ENCODE measurements at regions not wholly inside any gene's neighbourhood (a gene's known extent, or its start where the extent isn't known, plus 50 kb on each side); places are given as distances from the start of the nearest gene placed in this dataset.

GRCh38 chr5:104702212-104702611, 1139.6 kb upstream of the NUDT12 start:
- no peaks in the 10 kb centered on the region for H3K4me1 ChIP-seq (ENCODE audit: control insufficient read depth in 2 of 2, insufficient read depth in 2 of 2, low read length in 2 of 2)
- H3K9ac ChIP-seq (ENCODE audit: low read depth in 1 of 2, low read length in 2 of 2), result no peak overlapping the region
- H3K9me3 ChIP-seq (ENCODE audit: control insufficient read depth in 2 of 2, low read length in 2 of 2), result peaks cover 9 to 11% of the 10 kb centered on the region in 2 donors
- H3K27ac ChIP-seq (ENCODE audit: low read depth in 2 of 2, low read length in 2 of 2), result no peak overlapping the region
- H3K27me3 ChIP-seq (ENCODE audit: control insufficient read depth in 2 of 2, insufficient read depth in 2 of 2, low read length in 2 of 2), result no peaks in the 10 kb centered on the region
- H3K4me3 ChIP-seq (ENCODE audit: low read length in 2 of 2), result no peak overlapping the region
- no peaks in the 10 kb centered on the region for H3K36me3 ChIP-seq (ENCODE audit: control insufficient read depth in 2 of 2, insufficient read depth in 2 of 2, low read length in 2 of 2)

DNA sequence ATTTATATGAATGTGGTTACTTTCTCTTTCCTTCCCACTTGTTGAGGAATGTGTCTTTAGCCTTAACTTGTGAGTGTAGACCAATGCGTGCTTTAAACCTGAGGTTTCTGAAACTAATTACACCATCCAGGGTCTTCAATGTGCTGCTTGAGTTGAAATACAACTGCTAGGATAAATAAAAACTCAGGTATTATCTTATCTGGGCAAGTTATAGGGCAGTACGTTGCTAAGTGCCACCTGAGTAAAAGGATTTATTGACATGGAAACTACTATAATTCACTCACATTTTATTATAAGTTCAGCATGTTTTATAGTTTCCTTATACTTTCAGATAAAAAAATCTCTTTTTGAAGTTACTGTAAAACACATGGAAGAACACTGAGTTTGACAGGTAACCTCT, 1136.8 kb upstream of the NUDT12 start:
- Histone ChIP-seq H3K27me3 (ENCODE audit: control insufficient read depth in 2 of 2, insufficient read depth in 2 of 2, low read length in 2 of 2) (no peaks in the 10 kb centered on the region), H3K36me3 (ENCODE audit: control insufficient read depth in 2 of 2, insufficient read depth in 2 of 2, low read length in 2 of 2) (no peaks in the 10 kb centered on the region), H3K4me3 (ENCODE audit: low read length in 2 of 2) (no peak overlapping the region), H3K9ac (ENCODE audit: low read depth in 1 of 2, low read length in 2 of 2) (no peak overlapping the region), H3K9me3 (ENCODE audit: control insufficient read depth in 2 of 2, low read length in 2 of 2) (peaks cover 9 to 11% of the 10 kb centered on the region in 2 donors), H3K4me1 (ENCODE audit: control insufficient read depth in 2 of 2, insufficient read depth in 2 of 2, low read length in 2 of 2) (no peaks in the 10 kb centered on the region), H3K27ac (ENCODE audit: low read depth in 2 of 2, low read length in 2 of 2) (no peak overlapping the region)

DNA sequence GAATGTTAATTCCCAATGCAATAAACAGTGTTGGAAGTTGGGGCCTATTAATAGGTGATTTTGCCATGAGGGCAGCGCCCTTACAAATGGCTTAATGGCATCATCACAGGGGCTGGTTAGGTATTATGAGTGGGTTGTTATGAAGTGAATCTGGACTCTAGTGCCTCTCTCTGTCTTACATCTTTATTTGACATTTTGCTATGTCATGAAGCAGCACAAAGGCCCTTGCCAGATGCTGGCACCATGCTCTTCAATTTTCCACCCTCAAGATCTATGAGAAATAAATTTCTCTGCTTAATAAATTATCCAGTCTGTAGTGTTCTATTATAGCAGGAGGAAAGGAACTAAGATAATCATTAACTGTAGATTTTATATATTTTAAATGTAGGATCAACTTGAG, 1098.7 kb upstream of the NUDT12 start:
- Histone ChIP-seq H3K27ac (ENCODE audit: low read depth in 2 of 2, low read length in 2 of 2) (no peak overlapping the region), H3K9ac (ENCODE audit: low read depth in 1 of 2, low read length in 2 of 2) (no peak overlapping the region), H3K27me3 (ENCODE audit: control insufficient read depth in 2 of 2, insufficient read depth in 2 of 2, low read length in 2 of 2) (no peaks in the 10 kb centered on the region), H3K4me3 (ENCODE audit: low read length in 2 of 2) (no peak overlapping the region), H3K4me1 (ENCODE audit: control insufficient read depth in 2 of 2, insufficient read depth in 2 of 2, low read length in 2 of 2) (no peaks in the 10 kb centered on the region), H3K36me3 (ENCODE audit: control insufficient read depth in 2 of 2, insufficient read depth in 2 of 2, low read length in 2 of 2) (no peaks in the 10 kb centered on the region), H3K9me3 (ENCODE audit: control insufficient read depth in 2 of 2, low read length in 2 of 2) (no peaks in the 10 kb centered on the region)

GRCh38 chr5:104659497-104659896, 1096.9 kb upstream of the NUDT12 start:
- Histone ChIP-seq H3K4me1 (ENCODE audit: control insufficient read depth in 2 of 2, insufficient read depth in 2 of 2, low read length in 2 of 2) (no peaks in the 10 kb centered on the region), H3K27ac (ENCODE audit: low read depth in 2 of 2, low read length in 2 of 2) (no peak overlapping the region), H3K9ac (ENCODE audit: low read depth in 1 of 2, low read length in 2 of 2) (no peak overlapping the region), H3K36me3 (ENCODE audit: control insufficient read depth in 2 of 2, insufficient read depth in 2 of 2, low read length in 2 of 2) (no peaks in the 10 kb centered on the region), H3K9me3 (ENCODE audit: control insufficient read depth in 2 of 2, low read length in 2 of 2) (no peaks in the 10 kb centered on the region), H3K4me3 (ENCODE audit: low read length in 2 of 2) (no peak overlapping the region), H3K27me3 (ENCODE audit: control insufficient read depth in 2 of 2, insufficient read depth in 2 of 2, low read length in 2 of 2) (no peaks in the 10 kb centered on the region)

GRCh38 chr5:104652271-104652861, 1089.8 kb upstream of the NUDT12 start:
- Histone ChIP-seq H3K27me3 (ENCODE audit: control insufficient read depth in 2 of 2, insufficient read depth in 2 of 2, low read length in 2 of 2) (no peaks in the 10 kb centered on the region), H3K9me3 (ENCODE audit: control insufficient read depth in 2 of 2, low read length in 2 of 2) (no peaks in the 10 kb centered on the region), H3K4me1 (ENCODE audit: control insufficient read depth in 2 of 2, insufficient read depth in 2 of 2, low read length in 2 of 2) (no peaks in the 10 kb centered on the region), H3K4me3 (ENCODE audit: low read length in 2 of 2) (no peak overlapping the region), H3K36me3 (ENCODE audit: control insufficient read depth in 2 of 2, insufficient read depth in 2 of 2, low read length in 2 of 2) (no peaks in the 10 kb centered on the region), H3K27ac (ENCODE audit: low read depth in 2 of 2, low read length in 2 of 2) (no peak overlapping the region), H3K9ac (ENCODE audit: low read depth in 1 of 2, low read length in 2 of 2) (no peak overlapping the region)

DNA sequence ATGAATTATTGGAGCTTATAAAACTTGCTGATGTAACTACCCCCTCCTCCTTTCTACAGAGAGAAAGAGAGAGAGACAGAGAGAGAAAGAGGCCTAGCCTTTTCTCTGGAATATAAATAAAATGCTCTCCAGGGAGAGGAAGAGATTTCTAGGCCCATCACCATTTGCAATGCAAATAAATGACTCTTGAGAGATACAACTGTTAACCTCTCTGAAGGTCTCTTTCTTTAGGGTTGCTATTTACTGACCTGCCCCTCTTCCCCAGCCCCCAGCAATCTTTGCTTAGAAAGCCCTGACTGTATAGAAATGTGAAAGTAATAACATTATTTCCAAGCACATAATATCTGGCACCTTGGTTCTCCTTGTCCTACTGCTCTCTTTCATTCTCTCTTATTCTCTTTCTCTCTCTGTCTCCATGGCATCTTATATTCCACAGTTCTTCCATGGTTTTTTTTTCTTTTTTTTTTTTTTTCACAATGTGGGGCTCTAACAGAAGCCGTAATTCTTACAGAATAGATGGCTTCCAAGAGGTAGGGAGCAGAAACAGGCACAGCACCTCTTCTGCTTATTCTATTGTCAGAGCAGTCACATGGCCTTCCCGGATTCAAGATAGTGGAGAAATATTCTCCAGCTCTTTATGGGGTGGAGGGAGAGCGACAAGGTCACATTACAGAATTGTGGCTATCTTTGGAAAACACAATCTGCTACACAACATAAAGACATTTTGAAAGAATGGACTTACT, 1087.9 kb upstream of the NUDT12 start:
- Histone ChIP-seq H3K27me3 (ENCODE audit: control insufficient read depth in 2 of 2, insufficient read depth in 2 of 2, low read length in 2 of 2) (no peaks in the 10 kb centered on the region), H3K4me1 (ENCODE audit: control insufficient read depth in 2 of 2, insufficient read depth in 2 of 2, low read length in 2 of 2) (no peaks in the 10 kb centered on the region), H3K36me3 (ENCODE audit: control insufficient read depth in 2 of 2, insufficient read depth in 2 of 2, low read length in 2 of 2) (no peaks in the 10 kb centered on the region), H3K9ac (ENCODE audit: low read depth in 1 of 2, low read length in 2 of 2) (no peak overlapping the region), H3K4me3 (ENCODE audit: low read length in 2 of 2) (no peak overlapping the region), H3K9me3 (ENCODE audit: control insufficient read depth in 2 of 2, low read length in 2 of 2) (no peaks in the 10 kb centered on the region), H3K27ac (ENCODE audit: low read depth in 2 of 2, low read length in 2 of 2) (no peak overlapping the region)

GRCh38 chr5:104646416-104646815, 1083.8 kb upstream of the NUDT12 start:
- Histone ChIP-seq H3K9ac (ENCODE audit: low read depth in 1 of 2, low read length in 2 of 2) (no peak overlapping the region), H3K27ac (ENCODE audit: low read depth in 2 of 2, low read length in 2 of 2) (no peak overlapping the region), H3K4me1 (ENCODE audit: control insufficient read depth in 2 of 2, insufficient read depth in 2 of 2, low read length in 2 of 2) (no peaks in the 10 kb centered on the region), H3K36me3 (ENCODE audit: control insufficient read depth in 2 of 2, insufficient read depth in 2 of 2, low read length in 2 of 2) (no peaks in the 10 kb centered on the region), H3K9me3 (ENCODE audit: control insufficient read depth in 2 of 2, low read length in 2 of 2) (no peaks in the 10 kb centered on the region), H3K27me3 (ENCODE audit: control insufficient read depth in 2 of 2, insufficient read depth in 2 of 2, low read length in 2 of 2) (no peaks in the 10 kb centered on the region), H3K4me3 (ENCODE audit: low read length in 2 of 2) (no peak overlapping the region)

GRCh38 chr5:104643320-104643719, 1080.7 kb upstream of the NUDT12 start:
- no peaks in the 10 kb centered on the region for H3K4me1 ChIP-seq (ENCODE audit: control insufficient read depth in 2 of 2, insufficient read depth in 2 of 2, low read length in 2 of 2)
- H3K27me3 ChIP-seq (ENCODE audit: control insufficient read depth in 2 of 2, insufficient read depth in 2 of 2, low read length in 2 of 2), result no peaks in the 10 kb centered on the region
- H3K27ac ChIP-seq (ENCODE audit: low read depth in 2 of 2, low read length in 2 of 2), result no peak overlapping the region
- H3K9ac ChIP-seq (ENCODE audit: low read depth in 1 of 2, low read length in 2 of 2), result no peak overlapping the region
- no peaks in the 10 kb centered on the region for H3K36me3 ChIP-seq (ENCODE audit: control insufficient read depth in 2 of 2, insufficient read depth in 2 of 2, low read length in 2 of 2)
- no peak overlapping the region for H3K4me3 ChIP-seq (ENCODE audit: low read length in 2 of 2)
- no peaks in the 10 kb centered on the region for H3K9me3 ChIP-seq (ENCODE audit: control insufficient read depth in 2 of 2, low read length in 2 of 2)

DNA sequence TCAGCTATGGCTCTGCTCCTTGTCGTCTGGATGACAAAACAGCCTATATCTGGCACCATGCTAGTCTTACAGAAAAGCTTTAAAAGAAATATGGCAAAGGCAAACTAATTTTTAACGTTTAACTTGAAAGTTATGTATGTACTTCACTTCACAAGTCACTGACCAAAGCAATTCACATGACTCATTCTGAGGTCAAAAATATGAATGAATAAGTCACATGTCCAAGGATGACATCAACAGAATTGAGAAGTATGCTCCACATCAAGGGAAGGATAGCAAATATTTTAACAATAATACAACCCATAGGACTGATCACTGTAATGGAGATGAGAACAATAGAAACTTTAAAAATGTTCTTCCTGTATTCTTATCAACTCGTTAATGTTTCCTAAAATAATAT, 1072.6 kb upstream of the NUDT12 start:
- no peak overlapping the region for H3K4me3 ChIP-seq (ENCODE audit: low read length in 2 of 2)
- H3K27ac ChIP-seq (ENCODE audit: low read depth in 2 of 2, low read length in 2 of 2), result no peak overlapping the region
- no peaks in the 10 kb centered on the region for H3K36me3 ChIP-seq (ENCODE audit: control insufficient read depth in 2 of 2, insufficient read depth in 2 of 2, low read length in 2 of 2)
- no peaks in the 10 kb centered on the region for H3K4me1 ChIP-seq (ENCODE audit: control insufficient read depth in 2 of 2, insufficient read depth in 2 of 2, low read length in 2 of 2)
- H3K27me3 ChIP-seq (ENCODE audit: control insufficient read depth in 2 of 2, insufficient read depth in 2 of 2, low read length in 2 of 2), result no peaks in the 10 kb centered on the region
- no peaks in the 10 kb centered on the region for H3K9me3 ChIP-seq (ENCODE audit: control insufficient read depth in 2 of 2, low read length in 2 of 2)
- no peak overlapping the region for H3K9ac ChIP-seq (ENCODE audit: low read depth in 1 of 2, low read length in 2 of 2)

- no peaks in the 10 kb centered on the region for H3K36me3 ChIP-seq (ENCODE audit: control insufficient read depth in 2 of 2, insufficient read depth in 2 of 2, low read length in 2 of 2)
- no peaks in the 10 kb centered on the region for H3K9me3 ChIP-seq (ENCODE audit: control insufficient read depth in 2 of 2, low read length in 2 of 2)
Observed at GRCh38 chr5:104628911-104629310, 1066.3 kb upstream of the NUDT12 start.

More at GRCh38 chr5:104628911-104629310, 1066.3 kb upstream of the NUDT12 start:
- no peaks in the 10 kb centered on the region for H3K27me3 ChIP-seq (ENCODE audit: control insufficient read depth in 2 of 2, insufficient read depth in 2 of 2, low read length in 2 of 2)
- no peak overlapping the region for H3K9ac ChIP-seq (ENCODE audit: low read depth in 1 of 2, low read length in 2 of 2)
- H3K4me1 ChIP-seq (ENCODE audit: control insufficient read depth in 2 of 2, insufficient read depth in 2 of 2, low read length in 2 of 2), result no peaks in the 10 kb centered on the region
- H3K4me3 ChIP-seq (ENCODE audit: low read length in 2 of 2), result no peak overlapping the region
- no peak overlapping the region for H3K27ac ChIP-seq (ENCODE audit: low read depth in 2 of 2, low read length in 2 of 2)
